ENCODE measurements at regions not wholly inside any gene's neighbourhood (a gene's known extent, or its start where the extent isn't known, plus 50 kb on each side); places are given as distances from the start of the nearest gene placed in this dataset.

DNA sequence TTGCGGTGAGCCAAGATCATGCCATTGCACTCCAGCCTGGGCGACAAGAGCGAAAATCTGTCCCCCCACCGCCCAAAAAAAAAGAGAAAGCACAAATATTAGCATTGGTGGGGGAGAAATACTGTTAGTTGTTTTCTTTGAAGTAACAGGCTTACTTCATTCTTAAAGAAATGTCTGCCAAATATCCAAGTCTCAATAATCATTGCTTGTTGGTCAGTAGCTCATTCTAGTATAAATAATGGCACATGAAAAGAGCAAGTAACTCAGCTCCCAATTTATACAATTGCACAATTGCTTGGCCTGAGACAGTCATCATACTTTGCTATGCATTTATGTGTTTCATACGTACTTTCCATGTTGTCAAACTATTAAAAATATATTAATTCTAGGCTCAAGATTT is 499.2 kb upstream of the PLXNA2 start:
- H3K4me1 ChIP-seq (ENCODE audit: control insufficient read depth in 2 of 3, insufficient read depth in 2 of 3, low read depth in 1 of 3, low read length in 3 of 3): no peaks in the 10 kb centered on the region
- H3K27ac ChIP-seq (ENCODE audit: low read depth in 2 of 2, low read length in 2 of 2): no peak overlapping the region
- H3K27me3 ChIP-seq (ENCODE audit: control insufficient read depth, insufficient read depth, low read length): no peaks in the 10 kb centered on the region
- intact Hi-C loops (cut with DNase I): no loop called here
- no peak overlapping the region for H3K4me3 ChIP-seq (ENCODE audit: low read length in 3 of 3)
- H3K36me3 ChIP-seq (ENCODE audit: control insufficient read depth in 2 of 3, insufficient read depth in 3 of 3, low read length in 3 of 3): no peaks in the 10 kb centered on the region
- no peak overlapping the region for H3K9ac ChIP-seq (ENCODE audit: low read length in 3 of 3)
- no peaks in the 10 kb centered on the region for H3K9me3 ChIP-seq (ENCODE audit: control insufficient read depth in 2 of 3, insufficient read depth in 1 of 3, low read length in 3 of 3)
- TF ChIP-seq, protein P1, sequence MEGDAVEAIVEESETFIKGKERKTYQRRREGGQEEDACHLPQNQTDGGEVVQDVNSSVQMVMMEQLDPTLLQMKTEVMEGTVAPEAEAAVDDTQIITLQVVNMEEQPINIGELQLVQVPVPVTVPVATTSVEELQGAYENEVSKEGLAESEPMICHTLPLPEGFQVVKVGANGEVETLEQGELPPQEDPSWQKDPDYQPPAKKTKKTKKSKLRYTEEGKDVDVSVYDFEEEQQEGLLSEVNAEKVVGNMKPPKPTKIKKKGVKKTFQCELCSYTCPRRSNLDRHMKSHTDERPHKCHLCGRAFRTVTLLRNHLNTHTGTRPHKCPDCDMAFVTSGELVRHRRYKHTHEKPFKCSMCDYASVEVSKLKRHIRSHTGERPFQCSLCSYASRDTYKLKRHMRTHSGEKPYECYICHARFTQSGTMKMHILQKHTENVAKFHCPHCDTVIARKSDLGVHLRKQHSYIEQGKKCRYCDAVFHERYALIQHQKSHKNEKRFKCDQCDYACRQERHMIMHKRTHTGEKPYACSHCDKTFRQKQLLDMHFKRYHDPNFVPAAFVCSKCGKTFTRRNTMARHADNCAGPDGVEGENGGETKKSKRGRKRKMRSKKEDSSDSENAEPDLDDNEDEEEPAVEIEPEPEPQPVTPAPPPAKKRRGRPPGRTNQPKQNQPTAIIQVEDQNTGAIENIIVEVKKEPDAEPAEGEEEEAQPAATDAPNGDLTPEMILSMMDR (IDR thresholded peaks at IDR 0.05; ENCODE audit: borderline replicate concordance, extremely low read depth, insufficient read depth): no peak
- FAIRE-seq (no peak), DNase-seq (no peak)

DNA sequence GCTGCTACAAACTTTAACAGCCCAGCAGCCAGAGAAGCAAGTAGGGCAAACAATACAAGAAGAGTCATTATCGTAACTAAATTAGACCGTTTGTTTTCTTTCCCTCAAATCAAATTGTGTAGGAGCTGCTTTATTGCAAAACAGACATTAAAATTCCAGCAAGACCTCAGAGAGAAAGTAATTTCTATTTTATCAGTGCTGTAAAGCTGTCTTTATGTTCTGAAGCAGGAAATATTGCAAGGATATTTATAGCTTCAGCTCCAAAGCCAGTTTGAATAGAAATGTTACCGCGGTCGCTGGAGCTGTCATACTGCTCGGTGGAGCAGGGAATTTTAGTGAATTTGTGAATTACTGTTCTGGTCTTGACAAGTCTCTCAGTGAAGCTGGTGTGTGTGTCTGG is 503.8 kb upstream of the PLXNA2 start:
- Histone ChIP-seq H3K9ac (ENCODE audit: low read length in 3 of 3) (no peak overlapping the region), H3K4me1 (ENCODE audit: control insufficient read depth in 2 of 3, insufficient read depth in 2 of 3, low read depth in 1 of 3, low read length in 3 of 3) (no peaks in the 10 kb centered on the region), H3K4me3 (ENCODE audit: low read length in 3 of 3) (no peak overlapping the region), H3K27me3 (ENCODE audit: control insufficient read depth, insufficient read depth, low read length) (no peaks in the 10 kb centered on the region), H3K36me3 (ENCODE audit: control insufficient read depth in 2 of 3, insufficient read depth in 3 of 3, low read length in 3 of 3) (no peaks in the 10 kb centered on the region), H3K27ac (ENCODE audit: low read depth in 2 of 2, low read length in 2 of 2) (no peak overlapping the region), H3K9me3 (ENCODE audit: control insufficient read depth in 2 of 3, insufficient read depth in 1 of 3, low read length in 3 of 3) (no peaks in the 10 kb centered on the region)
- intact Hi-C loops (cut with DNase I): no loop called here
- FAIRE-seq (no peak), DNase-seq (peak in 3 of 5 donors; percentile 31 to 91 (median 69))
- TF ChIP-seq, protein P1 (IDR thresholded peaks at IDR 0.05; ENCODE audit: borderline replicate concordance, extremely low read depth, insufficient read depth): no peak

DNA sequence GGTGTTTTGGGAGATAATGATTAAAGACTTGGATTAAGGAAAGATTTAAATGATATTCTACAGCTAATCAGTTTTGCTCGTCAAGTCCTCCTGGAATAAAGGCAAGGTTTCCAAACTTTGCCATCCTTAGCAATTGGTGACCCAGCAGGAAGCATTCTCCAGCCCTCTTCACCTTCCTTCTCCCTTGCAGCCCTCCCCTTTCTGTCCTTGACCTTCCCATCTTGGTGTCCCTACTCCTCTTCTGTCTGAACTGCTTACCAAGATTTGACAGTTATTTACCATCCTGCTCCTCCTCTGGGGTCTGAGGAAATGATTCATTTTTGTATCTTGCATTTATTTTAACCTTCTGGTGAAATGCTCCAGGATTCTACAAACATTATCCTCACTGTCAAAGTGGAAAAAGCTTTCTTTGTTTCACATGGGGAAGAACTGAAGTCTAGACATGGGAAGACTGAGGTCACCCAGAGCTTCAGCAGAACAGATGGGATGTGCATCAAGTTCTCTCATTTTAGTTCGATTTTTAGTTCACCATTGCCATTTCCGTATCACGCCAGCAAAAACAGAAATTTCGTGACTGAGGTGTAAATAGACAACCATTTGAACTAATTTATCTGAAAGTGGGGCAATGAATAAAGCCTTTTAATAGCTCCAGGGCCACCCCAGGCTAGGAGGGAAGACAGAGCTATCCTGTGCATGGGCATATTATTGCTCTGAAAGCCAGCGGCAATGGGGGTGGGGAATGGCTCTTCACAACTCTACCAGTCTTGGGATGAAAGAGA is 504.4 kb upstream of the PLXNA2 start:
- TF ChIP-seq, protein P1 (IDR thresholded peaks at IDR 0.05; ENCODE audit: borderline replicate concordance, extremely low read depth, insufficient read depth): no peak
- Histone ChIP-seq H3K36me3 (ENCODE audit: control insufficient read depth in 2 of 3, insufficient read depth in 3 of 3, low read length in 3 of 3) (no peaks in the 10 kb centered on the region), H3K27ac (ENCODE audit: low read depth in 2 of 2, low read length in 2 of 2) (no peak overlapping the region), H3K9ac (ENCODE audit: low read length in 3 of 3) (no peak overlapping the region), H3K9me3 (ENCODE audit: control insufficient read depth in 2 of 3, insufficient read depth in 1 of 3, low read length in 3 of 3) (no peaks in the 10 kb centered on the region), H3K27me3 (ENCODE audit: control insufficient read depth, insufficient read depth, low read length) (no peaks in the 10 kb centered on the region), H3K4me1 (ENCODE audit: control insufficient read depth in 2 of 3, insufficient read depth in 2 of 3, low read depth in 1 of 3, low read length in 3 of 3) (no peaks in the 10 kb centered on the region), H3K4me3 (ENCODE audit: low read length in 3 of 3) (no peak overlapping the region)
- peak in 1 of 5 donors; percentile 9 for DNase-seq
- intact Hi-C loops (cut with DNase I): no loop called here
- no peak for FAIRE-seq
